ENCODE measurements at regions not wholly inside any gene's neighbourhood (a gene's known extent, or its start where the extent isn't known, plus 50 kb on each side); places are given as distances from the start of the nearest gene placed in this dataset.

GRCh38 chr2:237177052-237177451 is 91.4 kb downstream of the COPS8 start:
- ChIA-PET CTCF (no interaction called here), POLR2A (interaction anchor here (0.8 kb wide), 1 partner anchor 44 kb away, joined by 3 read pairs; no protein-coding TSS in a partner anchor)
- no peaks in the 10 kb centered on the region for H3K4me1 Mint-ChIP-seq
- DNase-seq, result no peak
- H3K27ac Mint-ChIP-seq, result no peak overlapping the region
- intact Hi-C loops (cut with DNase I, micrococcal nuclease), result no loop called here
- no peak overlapping the region for H3K4me3 Mint-ChIP-seq
- no peaks in the 10 kb centered on the region for H3K36me3 Mint-ChIP-seq (ENCODE audit: low read depth)
- no peaks in the 10 kb centered on the region for H3K9me3 Mint-ChIP-seq (ENCODE audit: low read depth)
- no peak for ATAC-seq
- H3K27me3 Mint-ChIP-seq, result peaks cover 24% of the 10 kb centered on the region

GRCh38 chr2:237177986-237178385 is 92.3 kb downstream of the COPS8 start:
- Mint-ChIP-seq H3K4me1 (no peaks in the 10 kb centered on the region), H3K9me3 (ENCODE audit: low read depth) (no peaks in the 10 kb centered on the region), H3K27ac (no peak overlapping the region), H3K36me3 (ENCODE audit: low read depth) (no peaks in the 10 kb centered on the region), H3K27me3 (peaks cover 23% of the 10 kb centered on the region), H3K4me3 (no peak overlapping the region)
- ChIA-PET CTCF (interaction anchor here (0.7 kb wide), 1 partner anchor 13 kb away, joined by 3 read pairs; no protein-coding TSS in a partner anchor), POLR2A (no interaction called here)
- ATAC-seq, result no peak
- no peak for DNase-seq
- intact Hi-C loops (cut with DNase I, micrococcal nuclease), result no loop called here

GRCh38 chr2:237178396-237178795 is 92.7 kb downstream of the COPS8 start:
- peaks cover 23% of the 10 kb centered on the region for H3K27me3 Mint-ChIP-seq
- ChIA-PET CTCF (interaction anchor here (0.7 kb wide), 1 partner anchor 13 kb away, joined by 3 read pairs; no protein-coding TSS in a partner anchor), POLR2A (no interaction called here)
- intact Hi-C loops (cut with DNase I, micrococcal nuclease), result no loop called here
- no peak for DNase-seq
- H3K9me3 Mint-ChIP-seq (ENCODE audit: low read depth), result no peaks in the 10 kb centered on the region
- no peak overlapping the region for H3K4me3 Mint-ChIP-seq
- H3K27ac Mint-ChIP-seq, result no peak overlapping the region
- H3K4me1 Mint-ChIP-seq, result no peaks in the 10 kb centered on the region
- ATAC-seq, result no peak
- no peaks in the 10 kb centered on the region for H3K36me3 Mint-ChIP-seq (ENCODE audit: low read depth)

- peaks cover 21% of the 10 kb centered on the region for H3K27me3 Mint-ChIP-seq
- ATAC-seq (no peak), DNase-seq (no peak)
- H3K36me3 Mint-ChIP-seq (ENCODE audit: low read depth), result no peaks in the 10 kb centered on the region
- H3K9me3 Mint-ChIP-seq (ENCODE audit: low read depth), result no peaks in the 10 kb centered on the region
- H3K4me1 Mint-ChIP-seq, result no peaks in the 10 kb centered on the region
- ChIA-PET CTCF (no interaction called here), POLR2A (no interaction called here)
- no peak overlapping the region for H3K4me3 Mint-ChIP-seq
- no peak overlapping the region for H3K27ac Mint-ChIP-seq
- intact Hi-C loops (cut with DNase I, micrococcal nuclease), result no loop called here
Measured at GRCh38 chr2:237179161-237179560, 93.5 kb downstream of the COPS8 start.

- no peaks in the 10 kb centered on the region for H3K9me3 Mint-ChIP-seq (ENCODE audit: low read depth)
- H3K36me3 Mint-ChIP-seq (ENCODE audit: low read depth), result no peaks in the 10 kb centered on the region
- ATAC-seq, result no peak
- DNase-seq, result no peak
- H3K4me3 Mint-ChIP-seq, result no peak overlapping the region
- no peak overlapping the region for H3K27ac Mint-ChIP-seq
- POLR2A ChIA-PET, result no interaction called here
- H3K27me3 Mint-ChIP-seq, result peaks cover 22% of the 10 kb centered on the region
- H3K4me1 Mint-ChIP-seq, result no peaks in the 10 kb centered on the region
- intact Hi-C loops (cut with DNase I, micrococcal nuclease), result no loop called here
- CTCF ChIA-PET, result interaction anchor here (1.3 kb wide), 1 partner anchor 15 kb away, joined by 3 read pairs; no protein-coding TSS in a partner anchor
Measured at GRCh38 chr2:237180187-237180586, 94.5 kb downstream of the COPS8 start.

GRCh38 chr2:237180987-237181386 is 95.3 kb downstream of the COPS8 start:
- no peak overlapping the region for H3K27ac Mint-ChIP-seq
- peaks cover 16% of the 10 kb centered on the region for H3K27me3 Mint-ChIP-seq
- H3K4me3 Mint-ChIP-seq, result no peak overlapping the region
- DNase-seq, result no peak
- intact Hi-C loops (cut with DNase I, micrococcal nuclease), result no loop called here
- CTCF ChIA-PET, result interaction anchor here (1.3 kb wide), 1 partner anchor 16 kb away, joined by 3 read pairs; no protein-coding TSS in a partner anchor
- POLR2A ChIA-PET, result no interaction called here
- ATAC-seq, result no peak
- H3K36me3 Mint-ChIP-seq (ENCODE audit: low read depth), result no peaks in the 10 kb centered on the region
- no peaks in the 10 kb centered on the region for H3K9me3 Mint-ChIP-seq (ENCODE audit: low read depth)
- no peaks in the 10 kb centered on the region for H3K4me1 Mint-ChIP-seq

GRCh38 chr2:237181844-237182243 is 96.2 kb downstream of the COPS8 start:
- ATAC-seq (no peak), DNase-seq (no peak)
- peaks cover 17% of the 10 kb centered on the region for H3K27me3 Mint-ChIP-seq
- H3K9me3 Mint-ChIP-seq (ENCODE audit: low read depth), result no peaks in the 10 kb centered on the region
- no peak overlapping the region for H3K27ac Mint-ChIP-seq
- no peaks in the 10 kb centered on the region for H3K36me3 Mint-ChIP-seq (ENCODE audit: low read depth)
- H3K4me1 Mint-ChIP-seq, result no peaks in the 10 kb centered on the region
- CTCF ChIA-PET, result no interaction called here
- no peak overlapping the region for H3K4me3 Mint-ChIP-seq
- intact Hi-C loops (cut with DNase I, micrococcal nuclease), result no loop called here
- POLR2A ChIA-PET, result no interaction called here

- ATAC-seq (no peak), DNase-seq (no peak)
- Mint-ChIP-seq H3K36me3 (ENCODE audit: low read depth) (no peaks in the 10 kb centered on the region), H3K4me3 (no peak overlapping the region), H3K27ac (no peak overlapping the region), H3K4me1 (no peaks in the 10 kb centered on the region), H3K27me3 (peaks cover 14% of the 10 kb centered on the region), H3K9me3 (ENCODE audit: low read depth) (no peaks in the 10 kb centered on the region)
- CTCF ChIA-PET, result no interaction called here
- POLR2A ChIA-PET, result no interaction called here
- intact Hi-C loops (cut with DNase I, micrococcal nuclease), result no loop called here
Measured at GRCh38 chr2:237182422-237183123, 96.9 kb downstream of the COPS8 start.

- intact Hi-C loops (cut with DNase I, micrococcal nuclease), result no loop called here
- peak; percentile 33 for ATAC-seq
Measured at GRCh38 chr2:237184192-237184918, 98.7 kb downstream of the COPS8 start.

GRCh38 chr2:237184919-237185552 is 99.3 kb downstream of the COPS8 start:
- no peaks in the 10 kb centered on the region for H3K36me3 Mint-ChIP-seq (ENCODE audit: low read depth)
- intact Hi-C loops (cut with DNase I, micrococcal nuclease), result no loop called here
- ATAC-seq (no peak), DNase-seq (no peak)
- no peaks in the 10 kb centered on the region for H3K9me3 Mint-ChIP-seq (ENCODE audit: low read depth)
- no peaks in the 10 kb centered on the region for H3K4me1 Mint-ChIP-seq
- no peak overlapping the region for H3K27ac Mint-ChIP-seq
- peaks cover 14% of the 10 kb centered on the region for H3K27me3 Mint-ChIP-seq
- CTCF ChIA-PET, result no interaction called here
- POLR2A ChIA-PET, result interaction anchor here (0.6 to 0.7 kb wide), 2 partner anchors 20 to 328 kb away, joined by 3 to 4 read pairs; no protein-coding TSS in a partner anchor
- no peak overlapping the region for H3K4me3 Mint-ChIP-seq

More at GRCh38 chr2:237184192-237184918, 98.7 kb downstream of the COPS8 start:
- peaks cover 14% of the 10 kb centered on the region for H3K27me3 Mint-ChIP-seq
- no peaks in the 10 kb centered on the region for H3K4me1 Mint-ChIP-seq
- DNase-seq, result no peak
- no peak overlapping the region for H3K27ac Mint-ChIP-seq
- ChIA-PET POLR2A (interaction anchor here (0.6 to 0.7 kb wide), 2 partner anchors 20 to 329 kb away, joined by 3 to 4 read pairs; no protein-coding TSS in a partner anchor), CTCF (interaction anchor here (0.6 kb wide), 1 partner anchor 175 kb away, joined by 3 read pairs; no protein-coding TSS in a partner anchor)
- no peaks in the 10 kb centered on the region for H3K9me3 Mint-ChIP-seq (ENCODE audit: low read depth)
- H3K4me3 Mint-ChIP-seq, result no peak overlapping the region
- H3K36me3 Mint-ChIP-seq (ENCODE audit: low read depth), result no peaks in the 10 kb centered on the region

- no peak for ATAC-seq
- ChIA-PET CTCF (no interaction called here), POLR2A (no interaction called here)
- H3K4me3 Mint-ChIP-seq, result no peak overlapping the region
- intact Hi-C loops (cut with DNase I, micrococcal nuclease), result no loop called here
- H3K27ac Mint-ChIP-seq, result no peak overlapping the region
- H3K4me1 Mint-ChIP-seq, result no peaks in the 10 kb centered on the region
- no peaks in the 10 kb centered on the region for H3K9me3 Mint-ChIP-seq (ENCODE audit: low read depth)
- no peaks in the 10 kb centered on the region for H3K36me3 Mint-ChIP-seq (ENCODE audit: low read depth)
- DNase-seq, result no peak
- H3K27me3 Mint-ChIP-seq, result peaks cover 14% of the 10 kb centered on the region
Measured at GRCh38 chr2:237185553-237185925, 99.8 kb downstream of the COPS8 start.

- ChIA-PET CTCF (no interaction called here), POLR2A (no interaction called here)
- Mint-ChIP-seq H3K27ac (no peak overlapping the region), H3K4me3 (no peak overlapping the region), H3K36me3 (ENCODE audit: low read depth) (no peaks in the 10 kb centered on the region), H3K4me1 (no peaks in the 10 kb centered on the region), H3K9me3 (ENCODE audit: low read depth) (no peaks in the 10 kb centered on the region), H3K27me3 (peaks cover 4% of the 10 kb centered on the region)
- intact Hi-C loops (cut with DNase I, micrococcal nuclease), result no loop called here
- no peak for ATAC-seq
- no peak for DNase-seq
Measured at GRCh38 chr2:237189799-237190198, 104.1 kb downstream of the COPS8 start.
